ENCODE measurements at regions not wholly inside any gene's neighbourhood (a gene's known extent, or its start where the extent isn't known, plus 50 kb on each side); places are given as distances from the start of the nearest gene placed in this dataset.
A peak's percentile ranks its signal among the peaks of the same experiment; 100 is the strongest.
"Not testable (repeated sequence)": the region's sequence is repeated elsewhere in the genome, so short reads cannot be mapped to it uniquely, and the experiment has no call there.

- DNase-seq: no peak
These were observed 284.7 kb downstream of the ALDH8A1 start for GRCh38 chr6:134665029-134665723.

GRCh38 chr6:134663800-134664535 lies 285.9 kb downstream of the ALDH8A1 start:
- DNase-seq: no peak

GRCh38 chr6:134663356-134663755 lies 286.5 kb downstream of the ALDH8A1 start:
- DNase-seq: no peak

- no peak for DNase-seq
These were observed 287.7 kb downstream of the ALDH8A1 start for GRCh38 chr6:134662077-134662700.

GRCh38 chr6:134659885-134660284 lies 290.0 kb downstream of the ALDH8A1 start:
- not testable (repeated sequence) for DNase-seq

- no peak for DNase-seq
These were observed 291.3 kb downstream of the ALDH8A1 start for GRCh38 chr6:134658596-134658995.

- DNase-seq: no peak
These were observed 292.0 kb downstream of the ALDH8A1 start for GRCh38 chr6:134657751-134658527.

- DNase-seq: no peak
These were observed 292.6 kb downstream of the ALDH8A1 start for GRCh38 chr6:134657343-134657742.

- no peak for DNase-seq
These were observed 295.1 kb downstream of the ALDH8A1 start for GRCh38 chr6:134654751-134655150.

GRCh38 chr6:134651519-134651918 lies 298.4 kb downstream of the ALDH8A1 start:
- no peak for DNase-seq

- no peak for DNase-seq
These were observed 302.0 kb downstream of the ALDH8A1 start for GRCh38 chr6:134647861-134648260.

- DNase-seq: no peak
These were observed 307.1 kb downstream of the ALDH8A1 start for GRCh38 chr6:134642819-134643218.

GRCh38 chr6:134642279-134642678 lies 307.6 kb downstream of the ALDH8A1 start:
- DNase-seq: no peak

GRCh38 chr6:134640975-134641429 lies 308.9 kb downstream of the ALDH8A1 start:
- DNase-seq: peak; percentile 19

- DNase-seq: no peak
These were observed 309.7 kb downstream of the ALDH8A1 start for GRCh38 chr6:134640229-134640628.

- no peak for DNase-seq
These were observed 312.0 kb downstream of the ALDH8A1 start for GRCh38 chr6:134637847-134638437.

GRCh38 chr6:134637282-134637681 lies 312.6 kb downstream of the ALDH8A1 start:
- DNase-seq: no peak

GRCh38 chr6:134636186-134636799 lies 313.6 kb downstream of the ALDH8A1 start:
- peak; percentile 6 for DNase-seq

- no peak for DNase-seq
These were observed 314.9 kb downstream of the ALDH8A1 start for GRCh38 chr6:134634966-134635365.

- no peak for DNase-seq
These were observed 315.4 kb downstream of the ALDH8A1 start for GRCh38 chr6:134634466-134634865.

- not testable (repeated sequence) for DNase-seq
These were observed 315.3 kb upstream of the SGK1 start for GRCh38 chr6:134632982-134633940.
